HG03139 (cell line): ENCODE measurements at regions not wholly inside any gene's neighbourhood (a gene's known extent, or its start where the extent isn't known, plus 50 kb on each side); places are given as distances from the start of the nearest gene placed in this dataset.

Experiments used
- ATAC-seq: cut with Tn5 transposase; IDR thresholded peaks from one replicate; pipeline ENCODE4 v1.9.1; 2021; ENCODE audit not compliant: unreplicated experiment

DNA sequence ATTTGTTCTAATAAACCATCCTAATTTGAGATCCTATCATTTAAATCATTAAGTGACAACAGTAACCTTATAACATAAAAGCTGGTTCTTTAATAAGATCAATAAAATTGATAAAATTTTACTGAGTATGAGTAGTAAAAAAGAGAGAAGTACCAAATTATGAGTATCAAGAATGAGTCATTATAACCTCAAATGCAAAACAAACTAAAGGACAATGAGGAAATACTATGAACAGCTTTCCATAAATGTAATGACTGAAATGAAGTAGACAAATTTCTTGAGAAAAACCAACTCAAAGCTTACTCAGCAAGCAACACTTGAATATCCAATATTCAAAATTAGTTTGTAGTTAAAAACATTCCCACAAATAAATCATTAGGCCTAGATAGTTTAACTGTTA is 433.0 kb downstream of the ZEB2 start:
- ATAC-seq: no peak

DNA sequence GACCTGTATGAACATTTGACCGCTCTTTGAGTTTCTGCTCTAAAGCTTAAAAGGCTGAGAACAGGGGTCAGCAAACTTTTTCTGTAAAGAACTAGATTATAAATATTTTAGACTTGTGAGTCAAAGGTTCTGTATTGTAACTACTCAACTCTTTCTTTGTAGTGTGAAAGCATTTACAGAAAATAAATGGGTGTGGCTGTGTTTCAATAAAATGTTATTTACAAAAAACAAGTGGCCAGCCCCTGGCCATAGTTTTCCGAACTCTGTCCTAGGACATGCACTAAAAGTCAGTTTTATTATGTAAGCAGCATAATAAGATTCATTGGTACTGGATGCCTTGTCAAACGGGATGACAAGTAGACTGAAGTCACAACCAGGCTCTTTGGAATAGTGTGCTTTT is 434.9 kb downstream of the ZEB2 start:
- ATAC-seq: no peak

DNA sequence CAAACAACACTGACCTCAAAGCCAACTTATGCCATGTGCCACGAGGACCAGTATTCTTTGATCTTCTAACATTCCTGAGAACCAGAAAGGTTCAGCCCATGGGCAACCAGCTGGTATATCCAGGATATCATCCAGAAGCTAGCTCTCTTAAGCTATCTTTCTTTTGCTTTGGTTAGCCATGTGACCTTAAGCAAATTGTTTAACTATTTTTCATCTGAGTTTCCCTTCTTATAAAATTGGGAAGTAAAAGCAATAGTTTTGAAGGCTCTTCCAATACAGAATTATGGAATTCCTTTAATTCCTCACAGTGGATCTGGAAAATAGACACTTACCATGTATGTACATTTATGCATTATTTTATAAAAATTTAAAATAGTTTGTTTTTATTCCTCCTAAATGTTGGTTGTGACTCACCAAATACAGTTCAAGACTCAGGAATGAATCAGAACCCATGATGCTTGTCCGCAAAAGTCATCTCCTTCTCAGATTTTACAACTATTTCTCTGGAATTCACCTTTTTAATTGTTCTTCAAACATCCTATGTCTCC is 435.7 kb downstream of the ZEB2 start:
- no peak for ATAC-seq

DNA sequence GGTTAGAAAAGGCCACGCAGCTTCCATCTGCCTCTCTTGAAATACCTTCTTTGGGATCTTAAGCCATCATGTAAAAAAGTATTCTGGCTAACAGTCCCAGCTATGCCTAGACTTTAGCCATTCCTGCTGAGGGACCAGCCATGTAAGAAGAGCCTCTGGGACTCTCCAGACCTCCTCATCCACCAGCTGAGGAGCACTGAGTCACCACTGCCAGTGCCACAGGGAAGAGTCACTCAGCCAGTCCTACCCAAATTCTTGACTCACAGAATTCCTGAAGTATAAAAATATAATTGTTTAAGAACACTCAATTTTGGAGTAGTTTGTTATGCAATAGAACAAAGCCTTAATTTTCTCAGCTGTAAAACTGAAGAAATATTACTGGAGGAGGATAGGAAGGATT is 436.7 kb downstream of the ZEB2 start:
- no peak for ATAC-seq

DNA sequence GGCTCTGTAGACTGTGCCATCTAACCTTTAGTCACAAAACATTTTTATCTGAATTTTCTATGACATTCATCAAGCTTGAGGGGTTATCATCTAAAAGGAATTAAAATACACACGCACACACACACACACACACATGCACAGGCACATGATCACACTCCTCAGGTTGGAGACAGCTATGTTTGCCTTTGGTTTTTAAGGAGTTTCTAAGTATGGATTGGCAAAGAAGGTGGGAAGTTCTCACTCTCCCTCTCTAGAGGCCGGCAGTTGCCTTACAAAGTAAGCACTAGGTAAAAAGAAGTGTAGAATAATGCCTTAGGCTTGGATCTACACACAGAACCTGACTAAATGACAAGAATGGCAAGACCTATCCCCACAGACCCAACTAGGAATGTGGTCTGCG is 437.1 kb downstream of the ZEB2 start:
- ATAC-seq: no peak

DNA sequence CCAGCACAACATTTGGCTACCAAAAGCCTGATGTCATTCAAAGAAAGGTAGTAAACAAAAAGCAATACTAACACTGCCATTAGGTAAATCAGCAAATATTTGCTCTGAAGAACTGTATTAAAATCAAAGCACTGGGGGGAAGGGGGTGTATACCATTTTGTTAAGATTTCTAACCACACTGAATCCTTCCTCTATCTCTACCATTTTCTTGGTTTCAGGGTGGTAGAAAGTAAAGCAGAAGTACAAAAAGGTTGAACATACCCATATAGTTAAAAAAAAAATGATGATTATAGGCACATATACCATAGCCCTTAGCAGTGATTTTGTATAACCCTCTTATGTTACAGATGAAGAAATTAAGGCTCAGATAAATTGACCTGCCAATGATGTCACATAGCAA is 437.6 kb downstream of the ZEB2 start:
- no peak for ATAC-seq

DNA sequence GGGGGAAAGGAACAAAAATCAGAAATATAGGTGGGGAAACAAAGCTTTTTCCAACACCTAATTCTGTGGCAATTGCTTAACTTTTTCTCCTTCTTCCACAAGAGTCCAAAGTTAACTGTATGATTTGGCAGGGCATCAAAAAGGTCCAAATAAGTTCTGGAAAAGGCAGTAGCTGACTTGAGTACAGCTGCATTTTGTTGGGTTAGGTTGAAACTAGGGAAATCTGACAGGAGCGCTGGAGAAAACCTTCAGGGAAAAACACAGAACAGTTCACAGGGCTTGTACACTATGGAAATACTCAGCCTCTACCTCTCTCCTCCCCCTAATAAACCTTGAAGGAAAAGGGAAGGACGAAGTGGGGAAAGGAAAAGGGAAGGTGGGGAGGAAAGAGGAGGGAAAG is 438.6 kb downstream of the ZEB2 start:
- ATAC-seq: no peak

DNA sequence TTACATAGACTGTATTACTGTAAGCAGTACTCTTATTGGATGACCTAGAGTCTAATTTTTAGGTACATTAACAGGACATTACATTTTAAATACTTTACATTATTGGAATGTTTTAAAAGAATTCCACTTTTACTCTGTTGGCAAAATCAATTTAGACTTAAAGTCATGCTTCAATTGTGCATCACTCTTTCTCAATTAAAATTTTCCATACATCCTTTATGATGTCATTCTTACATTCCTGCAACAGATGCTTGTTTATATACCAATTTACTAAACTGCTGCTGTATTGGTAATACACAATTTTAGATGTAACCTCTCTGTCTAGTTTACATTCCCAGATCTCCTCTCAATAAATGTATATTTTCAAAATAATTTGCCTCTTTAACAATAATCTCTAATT is 440.1 kb downstream of the ZEB2 start:
- ATAC-seq: no peak

DNA sequence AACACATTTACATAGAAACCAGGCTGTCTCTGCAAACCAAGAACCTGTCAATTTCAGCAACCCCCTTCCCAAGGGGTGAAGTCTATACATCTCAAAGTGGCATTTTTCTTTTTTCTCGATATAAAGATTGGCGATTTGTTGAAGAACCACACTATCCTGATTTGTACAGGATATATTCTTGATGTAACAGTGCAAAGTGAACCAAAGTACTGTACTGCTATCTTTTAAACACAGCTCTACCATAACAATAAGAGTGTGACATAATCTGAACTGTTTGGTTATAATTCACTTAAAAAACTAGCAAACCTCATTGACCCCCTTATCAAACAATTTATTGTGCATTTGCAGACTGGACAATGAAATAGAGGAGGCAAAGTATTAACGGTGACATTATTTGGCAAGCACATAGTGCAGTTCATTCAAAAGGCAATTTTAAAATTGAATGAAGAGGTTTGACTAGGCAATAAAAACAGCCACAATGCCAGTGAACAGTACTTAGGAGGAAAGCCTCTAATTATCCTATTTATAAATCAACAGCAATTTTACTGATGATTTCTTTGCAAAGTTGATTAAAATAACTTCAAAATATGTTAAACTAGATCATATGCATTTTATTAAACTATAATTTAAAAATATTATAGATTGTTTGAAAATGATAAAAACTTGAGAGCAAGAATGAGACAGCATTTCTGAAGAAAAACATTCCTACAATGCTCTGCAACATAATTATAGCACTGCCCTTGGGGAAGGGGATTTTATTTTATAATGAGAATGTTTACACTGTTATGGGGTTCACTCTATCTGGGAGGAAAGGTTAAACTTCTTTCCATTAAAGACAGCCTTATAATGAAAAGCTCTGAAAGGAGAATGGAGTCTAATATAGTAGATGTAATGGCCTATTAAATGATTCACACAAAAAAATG is 440.9 kb downstream of the ZEB2 start:
- no peak for ATAC-seq

DNA sequence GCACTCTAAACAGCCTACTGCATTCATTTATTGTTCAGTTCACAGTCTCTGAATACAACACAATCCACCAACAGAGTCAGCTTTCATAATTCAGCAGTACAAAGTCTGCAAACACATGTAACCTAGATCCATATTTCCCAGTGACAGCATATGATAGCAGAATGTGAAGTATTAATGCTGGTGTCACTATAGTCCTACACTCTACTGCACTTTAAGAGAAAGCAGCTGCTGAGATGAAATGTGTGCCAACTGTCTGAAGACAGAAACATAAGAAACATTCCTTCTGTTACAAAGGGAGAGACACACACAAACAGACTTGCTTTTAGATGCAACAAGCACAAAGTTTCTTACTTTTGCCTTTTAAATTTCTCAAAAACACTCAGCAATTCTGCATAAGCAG is 441.8 kb downstream of the ZEB2 start:
- ATAC-seq: no peak

DNA sequence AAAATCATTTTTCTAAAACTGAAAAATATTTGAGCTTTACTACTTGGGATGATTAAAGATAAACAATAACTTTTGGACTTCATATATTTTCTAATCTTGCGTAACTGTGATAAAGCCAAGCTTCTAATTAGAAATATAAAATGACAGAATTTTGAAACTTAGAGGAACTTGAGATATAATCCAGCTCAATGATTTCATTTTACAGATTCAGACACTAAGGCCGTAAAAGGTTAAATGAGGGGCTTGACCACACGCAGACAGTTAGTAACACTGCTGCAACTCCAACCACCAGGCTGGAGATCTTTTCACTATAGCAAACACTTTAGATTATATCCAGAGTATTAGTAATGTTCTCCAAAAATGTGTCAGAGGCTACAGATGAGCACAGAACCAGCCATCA is 445.5 kb downstream of the ZEB2 start:
- no peak for ATAC-seq

DNA sequence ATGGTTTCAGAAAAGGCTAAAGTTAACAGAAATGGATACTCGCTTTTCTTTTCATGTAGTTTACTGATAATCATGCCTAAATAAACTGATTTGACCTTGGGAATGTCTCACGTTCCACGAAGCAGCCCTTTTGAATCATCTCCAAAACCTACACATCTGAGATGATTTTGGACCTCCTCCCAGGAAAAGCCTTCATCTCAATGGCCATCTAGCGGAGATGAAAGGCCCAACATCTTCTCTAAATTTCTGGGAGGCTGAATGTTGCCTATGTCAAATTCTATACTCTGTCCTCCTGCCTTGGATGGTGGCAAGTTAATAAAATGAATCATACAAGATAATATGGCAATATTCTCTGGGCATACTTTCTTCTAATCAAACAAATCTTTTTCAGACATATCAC is 448.5 kb downstream of the ZEB2 start:
- ATAC-seq: no peak

DNA sequence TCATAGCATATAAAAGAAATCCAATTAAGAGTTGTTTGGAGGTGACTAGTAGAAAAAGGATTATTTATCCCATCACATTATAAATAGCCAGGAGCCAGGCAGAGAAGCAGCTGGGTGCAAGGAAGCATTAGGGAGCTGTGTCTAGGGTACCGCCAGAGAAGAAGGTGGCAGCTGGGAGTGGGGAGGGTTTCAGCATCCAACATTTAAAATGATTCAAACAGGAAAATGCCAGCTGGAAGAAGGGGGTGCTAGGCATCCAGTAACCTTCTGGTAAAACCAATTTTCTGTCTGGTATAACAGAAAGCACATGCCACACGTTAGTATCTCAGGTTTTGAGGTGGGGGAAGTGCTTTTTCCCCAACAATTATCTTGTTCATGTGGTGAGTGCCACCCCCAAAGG is 452.4 kb downstream of the ZEB2 start:
- no peak for ATAC-seq

DNA sequence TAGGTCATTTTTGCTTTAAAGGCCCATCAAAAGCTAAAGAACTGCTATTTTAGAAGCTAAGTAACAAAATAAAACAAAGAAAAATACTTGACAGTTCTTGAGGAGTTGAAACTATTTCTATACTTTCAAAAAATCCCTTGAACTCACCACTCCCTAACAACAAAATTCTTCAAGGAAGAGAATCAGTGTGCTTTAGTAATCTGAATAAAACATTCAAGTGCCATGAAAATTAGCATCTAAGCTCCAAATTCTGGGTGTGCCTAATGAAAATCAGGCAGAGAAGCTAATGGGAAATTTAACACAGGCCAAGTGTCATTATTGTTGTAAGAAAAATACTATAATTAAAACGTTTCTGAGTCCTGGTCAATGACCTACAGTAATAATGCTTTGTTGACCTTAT is 456.3 kb downstream of the ZEB2 start:
- ATAC-seq: no peak

DNA sequence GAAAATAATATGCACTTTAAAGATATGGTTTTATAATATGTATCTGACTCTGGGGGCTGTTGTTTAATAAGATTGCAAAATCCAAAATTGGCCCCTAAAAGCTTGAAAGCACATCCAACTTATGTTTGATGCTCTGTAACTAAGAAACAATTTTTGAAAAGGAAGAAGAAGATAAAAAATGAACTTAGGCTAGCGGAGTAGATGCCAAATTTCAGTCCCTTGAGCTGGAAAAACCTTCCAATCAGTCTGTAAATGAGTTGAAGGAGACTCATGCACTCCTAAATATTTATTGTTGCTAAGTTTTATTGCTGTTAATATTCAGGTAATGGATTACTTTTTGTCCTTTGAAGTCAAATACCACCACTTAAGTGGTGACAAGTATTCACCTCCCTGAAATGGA is 465.0 kb downstream of the ZEB2 start:
- ATAC-seq: no peak

DNA sequence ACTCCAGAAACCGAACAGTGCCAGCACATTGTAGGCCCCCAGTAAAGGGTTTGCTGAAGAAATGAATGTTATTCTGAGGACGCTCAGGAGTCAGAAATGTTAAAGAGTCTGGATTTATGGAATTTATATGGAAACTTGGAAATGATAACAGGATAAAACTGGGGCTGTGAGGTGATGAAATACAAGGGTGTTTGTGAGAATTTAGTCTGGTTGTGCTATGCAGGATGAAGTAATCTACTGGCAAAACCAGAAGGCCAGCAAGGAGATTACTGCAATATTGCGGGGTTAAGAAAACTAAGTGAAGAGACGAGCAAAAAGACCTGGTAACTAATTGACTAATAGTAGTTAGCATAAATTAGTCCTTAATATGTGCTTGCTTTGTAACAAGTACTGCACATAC is 467.8 kb downstream of the ZEB2 start:
- no peak for ATAC-seq

DNA sequence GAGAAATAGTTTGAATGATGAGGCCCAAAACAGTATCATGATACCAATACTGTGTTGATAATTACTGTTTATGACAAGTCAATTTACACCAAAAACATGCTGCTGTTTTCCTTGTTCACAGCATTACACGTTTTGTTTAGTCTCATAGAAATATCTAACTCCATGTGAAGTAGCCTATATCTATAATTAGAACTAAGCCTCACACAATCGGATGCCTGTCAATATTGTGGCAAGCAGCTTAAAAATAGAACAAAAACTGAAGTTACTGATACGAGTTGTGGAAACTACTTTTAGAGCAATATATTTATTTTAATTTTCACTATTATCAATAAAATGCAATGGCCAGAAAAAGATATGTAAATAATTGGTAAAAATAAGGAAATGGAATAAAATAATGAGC is 470.8 kb downstream of the ZEB2 start:
- no peak for ATAC-seq

DNA sequence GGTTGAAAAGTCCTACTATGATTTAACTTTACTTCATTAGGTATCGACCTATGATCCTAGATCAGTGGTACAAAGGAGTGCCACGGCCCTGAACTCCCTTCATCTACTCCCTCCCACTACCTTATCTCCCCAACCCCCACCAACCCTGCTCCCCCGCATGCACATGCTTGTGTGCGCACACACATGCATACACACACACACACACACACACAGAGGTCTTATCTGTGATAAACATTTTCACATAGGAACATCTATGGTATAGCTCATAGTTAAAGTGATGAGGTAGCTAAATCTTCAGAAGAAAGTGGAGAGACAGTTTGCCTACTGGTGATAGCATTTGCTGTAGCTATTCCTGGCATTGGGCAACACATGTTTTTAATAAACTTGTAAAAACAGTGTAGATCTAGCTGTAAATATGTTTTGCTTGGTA is 471.3 kb downstream of the ZEB2 start:
- no peak for ATAC-seq

DNA sequence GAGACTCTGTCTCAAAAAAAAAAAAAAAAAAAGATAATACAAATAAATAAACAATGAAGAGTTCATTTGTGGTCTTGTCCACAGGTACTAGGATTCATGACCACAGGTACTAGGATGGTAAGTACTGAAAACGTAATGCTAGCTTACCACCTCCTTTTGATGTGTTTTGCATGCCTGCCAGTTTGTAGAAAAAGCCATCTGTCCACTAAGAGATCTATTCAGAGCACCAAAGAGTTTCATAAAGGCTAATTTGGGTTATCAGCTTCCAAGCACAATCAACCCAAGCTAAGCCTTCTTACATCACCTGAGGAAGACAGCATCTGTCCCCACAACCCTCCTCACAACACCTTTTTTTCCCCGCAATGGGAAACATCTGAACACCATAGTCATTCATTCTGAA is 477.2 kb downstream of the ZEB2 start:
- ATAC-seq: no peak

DNA sequence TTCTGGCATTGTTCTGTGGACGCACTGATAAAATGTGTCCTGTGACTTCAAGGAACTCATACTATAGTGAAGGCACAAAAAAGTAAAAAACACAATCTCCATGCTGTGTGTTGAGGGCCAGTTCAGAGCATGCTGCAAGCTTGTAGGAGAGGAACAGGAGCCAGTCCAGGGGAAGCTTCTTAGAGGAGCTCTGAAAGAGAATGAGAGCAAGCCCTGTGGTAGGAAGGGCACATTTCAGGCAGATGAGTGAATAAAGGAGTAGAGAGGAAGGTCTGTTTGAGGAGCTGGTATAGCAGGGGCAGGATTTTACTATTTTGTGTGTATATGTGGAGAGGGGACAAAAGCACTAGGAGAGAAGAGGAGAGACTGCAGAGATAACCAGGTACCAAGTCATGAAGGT is 478.3 kb downstream of the ZEB2 start:
- ATAC-seq: no peak

DNA sequence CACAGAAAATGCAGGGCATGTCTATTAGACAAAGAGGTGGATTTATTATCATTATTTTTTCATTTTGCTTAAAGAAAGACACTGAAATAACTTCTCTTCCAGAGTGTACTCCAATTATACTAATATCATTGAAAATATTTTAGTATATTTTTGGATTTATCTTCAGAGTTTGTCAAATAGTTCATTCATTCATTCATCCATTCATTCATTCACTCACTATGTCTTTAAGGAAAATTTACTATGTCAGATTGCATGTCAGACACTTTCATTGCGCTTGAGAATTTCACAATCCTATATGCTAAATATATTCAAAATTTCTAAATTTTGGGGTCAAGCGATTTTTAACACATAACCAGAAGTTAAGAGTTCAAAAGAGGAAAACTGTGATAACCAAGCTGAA is 479.1 kb downstream of the ZEB2 start:
- no peak for ATAC-seq

DNA sequence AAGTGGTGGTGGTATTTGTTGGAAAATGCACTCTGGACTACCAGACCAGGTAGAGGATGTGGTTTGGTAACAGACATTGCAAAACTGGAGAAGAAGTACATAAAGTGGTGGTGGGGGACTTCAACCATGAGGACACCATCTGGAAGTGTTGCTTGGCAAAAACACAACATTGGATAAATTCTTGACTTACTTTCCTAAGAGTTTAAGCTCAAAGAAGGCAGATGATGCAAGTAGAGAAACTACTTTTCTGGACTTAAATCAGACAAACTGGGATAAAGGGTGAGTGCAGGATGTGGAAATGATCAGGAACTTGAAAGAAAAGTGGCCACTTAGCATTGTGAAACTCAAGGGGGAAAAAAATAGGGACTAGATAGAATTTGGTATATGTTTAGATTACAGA is 487.4 kb downstream of the ZEB2 start:
- ATAC-seq: no peak

DNA sequence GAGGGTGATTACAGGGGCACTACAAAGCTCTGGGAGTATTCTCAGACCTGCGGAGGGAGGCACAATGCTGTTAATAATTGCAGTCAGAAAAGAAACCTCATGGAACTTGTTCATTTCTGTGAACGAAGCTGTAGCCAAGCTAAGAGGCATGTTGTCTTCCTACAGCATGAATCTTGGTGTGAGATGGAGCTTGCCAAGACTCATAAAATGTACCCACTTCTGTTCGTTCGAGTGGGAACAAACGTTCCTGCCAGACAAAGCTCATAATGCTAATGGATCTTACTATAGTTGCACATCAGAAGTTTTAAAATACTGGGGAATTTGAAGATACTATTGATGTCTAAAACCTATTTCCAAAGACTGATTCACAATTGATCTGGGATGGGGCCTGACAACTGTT is 489.1 kb downstream of the ZEB2 start:
- no peak for ATAC-seq
